Fibroblast of lung (primary cell): ENCODE measurements at regions not wholly inside any gene's neighbourhood (a gene's known extent, or its start where the extent isn't known, plus 50 kb on each side); places are given as distances from the start of the nearest gene placed in this dataset.

Experiments used
- DNase-seq, 2 donors: peaks; one replicate each; pipeline versions ENCODE4 v3.0.0 to v3.0.0-alpha.2; 2010; ENCODE audit warnings: low read depth in 2 of 2
- H2AFZ ChIP-seq: 2 replicates; pipeline ENCODE4 v1.5.1; 2012; ENCODE audit warnings: low read length, control low read depth, inconsistent platforms
- H3K27ac ChIP-seq: 2 replicates; pipeline ENCODE4 v1.5.1; 2011; ENCODE audit warnings: low read length, control low read depth; ENCODE audit not compliant: insufficient read depth
- H3K27me3 ChIP-seq: 2 replicates; pipeline ENCODE4 v1.5.1; 2011; ENCODE audit warnings: mild to moderate bottlenecking, low read length; ENCODE audit not compliant: control insufficient read depth, insufficient read depth
- H3K36me3 ChIP-seq: 2 replicates; pipeline ENCODE4 v1.5.1; 2011; ENCODE audit warnings: low read length; ENCODE audit not compliant: control insufficient read depth, insufficient read depth
- H3K4me1 ChIP-seq: 2 replicates; pipeline ENCODE4 v1.5.1; 2011; ENCODE audit warnings: low read length; ENCODE audit not compliant: control insufficient read depth, insufficient read depth; ENCODE audit errors: extremely low read depth
- H3K4me2 ChIP-seq: 2 replicates; pipeline ENCODE4 v1.5.1; 2011; ENCODE audit warnings: low read length, control low read depth; ENCODE audit not compliant: insufficient read depth; ENCODE audit errors: extremely low read depth
- H3K4me3 ChIP-seq, 4 experiments: fragments of 200-600 bp in 1 of 4; sonication (generic) in 1 of 4; replicated peaks in 1 of 4; 2 replicates each; pipeline ENCODE4 v1.5.1; 2011 to 2016; ENCODE audit warnings: low read length in 4 of 4, low read depth in 3 of 4, mild to moderate bottlenecking in 3 of 4, control low read depth in 2 of 4, inconsistent platforms in 1 of 4, mixed read lengths in 1 of 4; ENCODE audit not compliant: insufficient read depth in 1 of 4; ENCODE audit errors: control extremely low read depth in 1 of 4
- H3K79me2 ChIP-seq: 2 replicates; pipeline ENCODE4 v1.5.1; 2012; ENCODE audit warnings: mild to moderate bottlenecking, low read length, inconsistent platforms; ENCODE audit not compliant: control insufficient read depth, insufficient read depth
- H3K9ac ChIP-seq: 2 replicates; pipeline ENCODE4 v1.5.1; 2011; ENCODE audit warnings: mild to moderate bottlenecking, low read length, control low read depth; ENCODE audit not compliant: insufficient read depth
- H3K9me3 ChIP-seq: 2 replicates; pipeline ENCODE4 v1.5.1; 2012; ENCODE audit warnings: low read depth, low read length; ENCODE audit not compliant: control insufficient read depth, insufficient read depth
- H4K20me1 ChIP-seq: 2 replicates; pipeline ENCODE4 v1.5.1; 2011; ENCODE audit warnings: low read length; ENCODE audit not compliant: control insufficient read depth, insufficient read depth; ENCODE audit errors: extremely low read depth
- EZH2 ChIP-seq: IDR thresholded peaks from 2 replicates; pipeline ENCODE4 v1.5.1; 2012; ENCODE audit warnings: low read length, control low read depth, mild to moderate bottlenecking; ENCODE audit errors: missing control alignments
- TF ChIP-seq, protein P1 (sequence below), 2 donors: IDR thresholded peaks in 1 of 2; conservative IDR thresholded peaks in 1 of 2; 1 replicate in 1 of 2; 2 replicates in 1 of 2; pipeline ENCODE4 v1.5.1; 2011 to 2012; ENCODE audit warnings: low read length in 2 of 2, control low read depth in 1 of 2, inconsistent platforms in 1 of 2, low read depth in 1 of 2, mild to moderate bottlenecking in 1 of 2

DNA sequence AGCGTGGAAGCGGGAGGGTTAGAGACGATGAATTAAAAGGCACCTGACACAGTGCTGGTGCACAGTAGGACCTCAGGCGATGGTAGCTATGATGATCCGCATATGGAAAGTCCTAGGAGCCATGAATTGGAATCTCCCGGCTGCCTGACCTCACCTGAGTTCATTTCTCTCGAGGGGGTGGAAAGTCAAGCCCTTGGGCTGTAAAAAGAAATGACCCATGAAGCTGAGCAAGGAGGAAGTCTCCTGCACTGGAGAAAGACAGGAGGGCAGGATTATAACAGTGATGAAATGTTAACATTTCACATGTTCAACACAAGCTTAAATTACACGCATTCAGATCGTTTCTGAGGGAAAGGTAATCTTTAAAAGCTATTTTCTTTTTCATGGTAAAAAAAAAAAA lies 481.2 kb downstream of the MATN1 start:
- Histone ChIP-seq H3K9ac (no peak overlapping the region), H4K20me1 (no peaks in the 10 kb centered on the region), H3K4me3 (no peak overlapping the region), H3K9me3 (no peaks in the 10 kb centered on the region), H3K4me2 (no peak overlapping the region), H3K4me1 (no peaks in the 10 kb centered on the region), H3K27me3 (no peaks in the 10 kb centered on the region), H3K27ac (no peak overlapping the region), H3K79me2 (no peaks in the 10 kb centered on the region), H2AFZ (no peak overlapping the region), H3K36me3 (no peaks in the 10 kb centered on the region)
- TF ChIP-seq EZH2 = no peak
- TF ChIP-seq, protein P1, sequence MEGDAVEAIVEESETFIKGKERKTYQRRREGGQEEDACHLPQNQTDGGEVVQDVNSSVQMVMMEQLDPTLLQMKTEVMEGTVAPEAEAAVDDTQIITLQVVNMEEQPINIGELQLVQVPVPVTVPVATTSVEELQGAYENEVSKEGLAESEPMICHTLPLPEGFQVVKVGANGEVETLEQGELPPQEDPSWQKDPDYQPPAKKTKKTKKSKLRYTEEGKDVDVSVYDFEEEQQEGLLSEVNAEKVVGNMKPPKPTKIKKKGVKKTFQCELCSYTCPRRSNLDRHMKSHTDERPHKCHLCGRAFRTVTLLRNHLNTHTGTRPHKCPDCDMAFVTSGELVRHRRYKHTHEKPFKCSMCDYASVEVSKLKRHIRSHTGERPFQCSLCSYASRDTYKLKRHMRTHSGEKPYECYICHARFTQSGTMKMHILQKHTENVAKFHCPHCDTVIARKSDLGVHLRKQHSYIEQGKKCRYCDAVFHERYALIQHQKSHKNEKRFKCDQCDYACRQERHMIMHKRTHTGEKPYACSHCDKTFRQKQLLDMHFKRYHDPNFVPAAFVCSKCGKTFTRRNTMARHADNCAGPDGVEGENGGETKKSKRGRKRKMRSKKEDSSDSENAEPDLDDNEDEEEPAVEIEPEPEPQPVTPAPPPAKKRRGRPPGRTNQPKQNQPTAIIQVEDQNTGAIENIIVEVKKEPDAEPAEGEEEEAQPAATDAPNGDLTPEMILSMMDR (conservative IDR thresholded peaks at IDR 0.05 in 1 of 2, IDR thresholded peaks at IDR 0.05 in 1 of 2; ENCODE audit: low read depth in 1 of 2, low read length in 2 of 2) = no peak
- no peak for DNase-seq

GRCh38 chr1:30241681-30242080 lies 481.7 kb downstream of the MATN1 start:
- no peaks in the 10 kb centered on the region for H3K9me3 ChIP-seq
- H3K79me2 ChIP-seq = no peaks in the 10 kb centered on the region
- no peak overlapping the region for H2AFZ ChIP-seq
- H3K4me3 ChIP-seq = no peak overlapping the region
- no peak for DNase-seq
- no peaks in the 10 kb centered on the region for H4K20me1 ChIP-seq
- no peak overlapping the region for H3K27ac ChIP-seq
- no peaks in the 10 kb centered on the region for H3K27me3 ChIP-seq
- TF ChIP-seq, protein P1 (conservative IDR thresholded peaks at IDR 0.05 in 1 of 2, IDR thresholded peaks at IDR 0.05 in 1 of 2; ENCODE audit: low read depth in 1 of 2, low read length in 2 of 2) = no peak
- no peak for TF ChIP-seq EZH2
- no peaks in the 10 kb centered on the region for H3K4me1 ChIP-seq
- H3K4me2 ChIP-seq = no peak overlapping the region
- H3K9ac ChIP-seq = no peak overlapping the region
- no peaks in the 10 kb centered on the region for H3K36me3 ChIP-seq

- Histone ChIP-seq H3K9ac (no peak overlapping the region), H3K4me1 (no peaks in the 10 kb centered on the region)
Measured at GRCh38 chr1:30234091-30234490, 489.3 kb downstream of the MATN1 start.

More at GRCh38 chr1:30234091-30234490, 489.3 kb downstream of the MATN1 start:
- no peak overlapping the region for H3K4me2 ChIP-seq
- no peaks in the 10 kb centered on the region for H3K27me3 ChIP-seq
- no peak overlapping the region for H3K4me3 ChIP-seq
- H2AFZ ChIP-seq = no peak overlapping the region
- H3K79me2 ChIP-seq = no peaks in the 10 kb centered on the region
- H3K36me3 ChIP-seq = no peaks in the 10 kb centered on the region
- no peaks in the 10 kb centered on the region for H3K9me3 ChIP-seq
- no peak overlapping the region for H3K27ac ChIP-seq
- no peak for DNase-seq
- TF ChIP-seq, protein P1 (conservative IDR thresholded peaks at IDR 0.05 in 1 of 2, IDR thresholded peaks at IDR 0.05 in 1 of 2; ENCODE audit: low read depth in 1 of 2, low read length in 2 of 2) = no peak
- no peak for TF ChIP-seq EZH2
- H4K20me1 ChIP-seq = no peaks in the 10 kb centered on the region
